ENCODE measurements at regions not wholly inside any gene's neighbourhood (a gene's known extent, or its start where the extent isn't known, plus 50 kb on each side); places are given as distances from the start of the nearest gene placed in this dataset.
"Not testable (repeated sequence)": the region's sequence is repeated elsewhere in the genome, so short reads cannot be mapped to it uniquely, and the experiment has no call there.

DNA sequence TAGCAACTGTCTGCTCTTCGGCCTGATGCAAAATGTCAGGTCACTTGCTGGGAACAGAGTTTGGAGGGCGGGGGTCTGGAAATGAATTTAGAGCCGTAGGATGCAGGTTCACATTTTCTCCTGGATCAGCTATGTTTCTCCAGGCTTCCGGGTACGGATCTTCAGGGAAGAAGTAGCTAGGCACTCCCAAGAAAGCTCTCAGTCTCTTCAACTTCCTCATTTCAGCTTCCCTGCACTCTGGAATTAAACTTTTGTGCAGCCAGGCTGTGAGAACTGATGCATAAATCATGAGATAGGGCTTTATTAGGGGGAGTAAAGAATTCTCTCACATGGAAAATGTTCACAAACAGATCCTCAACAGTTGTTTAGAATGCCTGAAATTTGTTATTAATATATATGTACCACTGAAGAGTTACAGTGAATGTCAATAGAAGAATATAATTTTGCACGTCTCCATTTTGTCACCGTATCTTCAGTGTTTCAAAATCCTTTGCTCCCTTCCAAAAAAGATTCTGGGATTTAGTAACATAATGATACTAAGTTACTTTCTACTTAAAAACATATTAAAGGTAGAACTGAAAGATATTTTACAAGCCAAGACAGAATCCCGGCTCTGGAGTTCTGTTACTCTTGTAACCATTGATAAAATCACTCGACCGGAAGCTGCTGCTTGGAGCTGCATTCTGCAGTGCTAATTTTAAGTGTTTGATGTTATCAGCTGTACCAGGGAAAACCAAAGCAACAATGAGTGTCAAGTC lies 178.5 kb upstream of the P2RY1 start:
- ChIA-PET CTCF (no interaction called here), POLR2A (no interaction called here)

DNA sequence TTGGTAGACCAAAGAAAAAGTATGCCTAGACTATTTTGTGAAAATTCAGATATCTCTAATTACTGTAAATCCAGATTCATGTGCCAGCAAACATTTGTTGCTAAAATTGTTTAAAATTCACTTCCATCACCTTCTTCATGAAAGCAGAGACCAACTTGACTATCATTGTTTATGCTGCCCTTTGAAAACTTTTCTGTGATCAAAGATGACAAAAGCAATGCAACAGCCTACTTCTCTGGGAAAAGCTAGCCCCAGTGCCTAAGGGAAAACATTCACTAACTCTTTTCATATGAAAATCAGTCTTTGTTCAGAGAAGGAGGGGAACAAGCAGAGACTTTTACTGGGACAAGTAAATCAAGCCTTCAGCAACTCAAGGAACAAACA lies 178.0 kb upstream of the P2RY1 start:
- POLR2A ChIA-PET, result no interaction called here
- CTCF ChIA-PET, result no interaction called here

DNA sequence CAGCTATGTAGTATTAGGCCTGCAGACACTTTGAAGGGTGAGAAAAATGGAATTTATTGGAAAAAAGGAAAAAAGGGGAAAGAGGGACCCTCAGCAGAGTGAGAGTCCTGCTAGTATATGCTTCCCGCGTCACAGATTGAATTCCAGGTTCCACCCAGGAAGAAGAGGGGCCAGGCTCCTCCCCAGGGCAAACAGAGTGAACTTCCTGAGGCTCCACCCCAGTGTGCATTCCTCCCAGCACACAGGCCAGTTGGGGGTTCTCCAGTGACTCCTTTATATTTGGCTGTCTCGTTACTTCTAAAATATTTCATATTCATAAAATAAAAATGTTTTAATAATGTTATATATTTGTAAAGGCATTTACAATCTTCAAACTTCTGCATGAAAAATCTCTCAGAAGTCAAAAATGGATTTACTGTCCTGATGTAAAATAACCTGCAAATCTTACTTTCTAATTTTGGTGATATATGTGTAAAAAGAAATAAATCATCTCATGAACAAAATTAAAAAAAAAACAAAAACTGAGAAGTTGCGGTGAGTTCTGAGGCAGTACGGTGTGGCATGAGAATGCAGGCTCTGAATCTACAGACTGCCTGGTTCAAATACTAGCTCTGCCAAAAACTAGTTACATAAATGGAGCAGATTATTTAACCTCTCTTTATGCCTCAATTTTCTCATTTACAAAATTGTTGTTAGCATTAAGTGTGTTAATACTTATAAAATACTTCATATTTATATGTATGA lies 175.8 kb upstream of the P2RY1 start:
- ChIA-PET POLR2A (no interaction called here), CTCF (no interaction called here)

DNA sequence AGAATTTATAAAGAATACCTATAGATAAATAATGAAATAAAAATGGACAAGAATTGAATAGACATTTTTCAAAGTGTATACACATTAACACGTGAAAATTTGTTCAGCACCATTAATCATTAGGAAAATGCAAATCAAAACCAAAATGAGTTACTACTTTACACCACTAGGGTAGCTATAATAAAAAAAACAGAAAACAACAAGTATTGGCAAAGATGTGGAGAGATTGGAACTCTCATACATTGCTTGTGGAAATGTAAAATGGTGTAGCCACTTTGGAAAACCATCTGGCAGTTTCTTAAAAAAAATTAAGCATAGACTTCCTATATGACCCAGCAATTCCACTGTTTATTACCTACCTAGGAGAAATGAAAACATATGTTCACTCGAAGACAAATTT lies 172.8 kb upstream of the P2RY1 start:
- ChIA-PET POLR2A (no interaction called here), CTCF (no interaction called here)

DNA sequence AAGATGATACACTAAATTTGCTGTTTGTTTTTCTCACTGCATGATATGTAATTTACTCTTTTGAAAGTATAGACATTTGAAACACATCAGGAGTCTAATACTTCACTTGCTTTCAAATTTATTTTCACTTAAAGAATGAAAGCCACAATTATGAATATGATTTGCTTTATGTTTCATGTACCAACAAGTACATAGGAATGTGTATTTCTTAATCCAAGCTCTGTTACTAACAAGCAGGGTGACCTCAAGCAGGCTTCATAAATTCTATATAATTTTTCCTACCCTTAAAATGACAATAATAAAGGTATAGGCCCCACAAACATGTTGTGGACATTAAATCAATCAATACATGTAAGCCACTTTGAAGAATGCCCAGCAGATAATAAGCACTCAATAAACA lies 170.2 kb upstream of the P2RY1 start:
- POLR2A ChIA-PET, result no interaction called here
- CTCF ChIA-PET, result no interaction called here

DNA sequence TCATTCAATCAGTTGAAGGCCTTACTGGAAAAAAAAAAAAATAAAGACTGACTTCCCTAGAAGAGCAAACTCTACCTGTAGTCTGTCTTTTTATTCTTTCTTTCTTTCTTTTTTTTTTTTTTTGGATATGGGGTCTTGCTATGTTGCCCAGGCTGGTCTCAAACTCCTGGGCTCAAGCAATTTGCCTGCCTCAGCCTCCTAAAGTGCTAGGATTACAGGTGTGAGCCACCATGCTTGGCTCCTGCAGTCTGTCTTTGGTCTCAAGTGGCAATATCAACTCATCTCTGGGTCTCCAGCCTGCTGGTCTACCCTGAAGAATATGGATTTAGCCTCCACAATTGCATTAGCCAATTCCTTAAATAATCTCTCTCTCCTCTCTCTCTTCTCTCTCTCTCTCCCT lies 167.7 kb upstream of the P2RY1 start:
- ChIA-PET CTCF (no interaction called here), POLR2A (no interaction called here)

DNA sequence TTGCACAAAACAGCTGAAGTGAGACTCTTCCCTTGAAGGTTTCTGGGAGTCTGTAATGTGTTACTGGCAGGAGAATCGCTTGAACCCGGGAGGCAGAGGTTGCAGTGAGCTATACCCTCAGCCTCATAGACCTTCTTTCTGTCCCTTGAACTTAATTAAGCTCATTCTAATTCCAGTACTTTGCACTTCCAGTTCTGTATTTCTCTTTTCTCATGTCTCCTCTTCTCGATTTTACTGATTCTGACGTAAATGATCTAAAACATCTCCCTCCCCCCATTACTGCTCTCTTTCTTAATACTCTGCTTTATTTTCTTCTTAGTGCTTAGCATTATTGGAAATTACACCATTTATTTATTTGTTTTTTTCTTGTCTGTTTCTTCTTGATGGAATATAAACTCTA lies 165.4 kb upstream of the P2RY1 start:
- ChIA-PET CTCF (no interaction called here), POLR2A (no interaction called here)

DNA sequence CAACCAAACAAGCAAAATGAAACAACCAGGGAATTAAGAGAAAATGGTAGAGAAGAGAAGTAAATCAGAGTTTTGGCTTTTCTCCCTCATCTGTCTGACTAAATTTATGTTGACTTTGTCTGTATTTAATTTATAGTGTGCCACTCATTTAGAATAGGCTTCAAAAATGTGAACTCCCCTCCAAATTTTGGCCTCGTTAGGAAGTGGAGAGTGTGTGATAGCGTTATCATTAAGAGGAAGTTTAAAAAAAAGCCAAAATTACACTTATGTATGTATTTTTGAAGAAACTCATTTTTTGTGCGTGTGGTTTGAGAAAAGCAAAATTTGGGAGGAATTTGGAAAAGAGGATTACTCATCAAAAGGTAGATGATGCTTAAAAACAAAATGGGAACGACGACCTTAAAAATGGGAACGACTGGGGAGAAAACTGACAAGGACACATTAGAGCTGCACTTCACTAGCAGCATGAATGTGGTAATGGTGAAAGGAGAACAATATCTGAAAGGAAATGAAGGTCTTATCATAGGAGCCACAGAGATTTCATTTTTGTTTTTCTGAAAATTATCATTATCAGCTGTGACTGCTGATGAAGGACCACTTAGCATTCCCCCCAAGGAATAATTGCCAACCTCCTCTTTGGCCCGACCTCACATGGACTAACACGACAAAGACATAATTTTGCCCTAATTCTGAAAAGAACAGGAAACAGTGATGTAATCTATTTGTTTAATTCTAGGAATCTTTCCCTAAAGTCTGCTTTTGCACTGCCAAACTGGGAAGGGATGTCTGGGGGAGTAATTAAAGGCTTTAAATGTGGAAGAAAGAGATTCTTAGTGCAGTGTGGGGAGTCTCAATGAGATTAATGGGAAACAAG lies 163.2 kb upstream of the P2RY1 start:
- ChIA-PET CTCF (no interaction called here), POLR2A (no interaction called here)

DNA sequence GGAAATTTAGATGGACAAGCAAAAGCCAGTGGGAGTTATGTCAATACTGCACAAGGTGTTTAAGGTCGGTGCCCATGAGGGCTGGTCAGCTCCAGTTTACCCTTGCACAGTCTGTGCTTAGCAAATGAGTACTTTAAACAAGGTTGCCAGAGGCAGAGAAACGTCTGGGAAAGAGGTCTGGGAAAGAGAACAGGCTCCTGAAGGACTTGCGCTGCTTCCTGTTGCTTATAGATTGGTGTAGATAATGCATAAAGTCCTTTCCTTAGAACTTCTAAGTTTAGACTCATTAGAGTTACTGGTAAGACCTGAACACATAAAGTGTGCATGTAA lies 162.6 kb upstream of the P2RY1 start:
- ChIA-PET CTCF (no interaction called here), POLR2A (no interaction called here)

DNA sequence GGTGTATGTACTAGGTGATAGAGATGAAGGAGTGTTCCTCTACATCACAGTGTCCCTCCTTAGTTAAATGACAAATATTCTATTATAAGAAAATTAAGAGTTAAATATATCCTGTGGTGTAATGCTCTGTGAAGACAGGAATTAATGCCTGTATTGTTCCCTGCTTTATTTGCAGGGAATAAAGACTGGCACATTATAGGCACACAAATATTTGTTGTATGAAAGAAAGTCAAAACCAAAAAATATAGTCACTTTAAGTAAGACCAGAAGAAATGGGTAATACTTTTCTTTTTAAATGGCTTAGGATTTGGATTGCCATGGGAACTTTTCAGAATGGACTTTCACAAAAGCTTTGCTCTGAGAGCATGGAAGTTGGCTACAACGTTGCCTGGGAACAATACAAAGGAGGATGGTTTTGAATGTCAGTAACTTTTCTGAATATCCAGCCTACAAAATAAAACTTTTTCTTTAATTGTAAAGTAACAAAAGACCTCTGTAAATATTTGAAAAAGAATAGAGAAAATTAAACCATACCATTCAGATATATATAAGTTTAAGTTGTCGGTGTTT lies 158.0 kb upstream of the P2RY1 start:
- ChIA-PET CTCF (no interaction called here), POLR2A (no interaction called here)

DNA sequence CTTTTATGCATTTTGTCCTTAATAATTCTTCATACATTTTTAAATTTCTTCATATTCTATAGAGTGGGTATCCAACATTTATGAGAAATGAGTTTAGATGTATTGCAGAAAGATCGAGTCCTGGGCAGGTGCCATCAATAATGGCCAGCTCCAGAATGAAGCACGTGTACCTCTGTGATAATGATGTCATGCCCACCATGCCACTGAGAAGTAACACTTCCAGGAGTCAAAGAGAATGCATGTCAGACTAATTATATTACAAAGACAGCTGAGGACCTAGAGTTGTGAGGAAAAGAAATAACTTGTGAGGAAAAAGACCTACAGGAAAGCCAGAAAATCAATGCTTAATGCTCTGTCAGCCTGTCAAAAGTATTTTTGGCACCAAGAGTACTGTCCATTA lies 157.4 kb upstream of the P2RY1 start:
- ChIA-PET POLR2A (no interaction called here), CTCF (no interaction called here)

DNA sequence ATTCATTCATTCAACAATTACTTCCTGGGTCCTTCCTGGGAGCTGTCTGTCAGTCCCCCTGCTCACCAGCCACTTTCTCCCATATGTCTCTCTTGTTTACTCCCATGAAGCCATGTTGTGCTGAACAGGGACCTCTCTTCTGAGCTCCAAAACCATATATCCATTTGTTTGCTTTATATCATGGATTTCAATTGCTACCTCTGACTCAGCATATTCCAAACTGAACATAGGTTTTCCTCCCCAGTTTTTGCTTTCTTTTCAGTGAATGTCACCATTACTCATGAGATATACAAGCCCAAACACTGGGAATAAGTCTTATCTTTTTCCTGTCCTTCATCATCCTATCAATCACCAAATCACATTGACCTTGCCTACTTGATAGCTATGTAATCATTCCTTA lies 152.5 kb upstream of the P2RY1 start:
- ChIA-PET CTCF (no interaction called here), POLR2A (no interaction called here)

DNA sequence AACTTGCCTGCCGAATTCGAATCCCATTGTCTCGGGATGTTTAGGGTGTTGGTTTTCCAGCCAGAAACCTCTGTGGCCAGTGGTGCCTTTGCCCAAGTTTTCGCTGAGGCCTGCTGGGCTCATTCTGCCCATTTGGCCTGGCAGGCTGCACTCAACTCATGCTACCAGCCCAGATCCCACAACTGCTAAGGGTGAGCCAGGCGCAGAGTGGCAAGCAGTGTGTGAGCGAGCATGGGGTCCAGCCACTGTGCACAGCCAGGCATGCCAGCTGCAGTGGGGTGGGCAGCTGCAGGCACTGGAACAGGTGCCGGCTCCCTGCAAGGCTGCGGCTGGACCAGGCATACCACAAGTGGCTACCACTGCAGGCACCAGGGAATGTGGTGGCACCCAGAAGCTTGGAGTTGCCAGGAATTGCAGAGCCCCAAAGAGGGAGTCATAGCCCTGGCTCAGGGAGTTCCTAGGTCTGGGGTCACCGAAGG lies 151.4 kb upstream of the P2RY1 start:
- ChIA-PET CTCF (no interaction called here), POLR2A (no interaction called here)

DNA sequence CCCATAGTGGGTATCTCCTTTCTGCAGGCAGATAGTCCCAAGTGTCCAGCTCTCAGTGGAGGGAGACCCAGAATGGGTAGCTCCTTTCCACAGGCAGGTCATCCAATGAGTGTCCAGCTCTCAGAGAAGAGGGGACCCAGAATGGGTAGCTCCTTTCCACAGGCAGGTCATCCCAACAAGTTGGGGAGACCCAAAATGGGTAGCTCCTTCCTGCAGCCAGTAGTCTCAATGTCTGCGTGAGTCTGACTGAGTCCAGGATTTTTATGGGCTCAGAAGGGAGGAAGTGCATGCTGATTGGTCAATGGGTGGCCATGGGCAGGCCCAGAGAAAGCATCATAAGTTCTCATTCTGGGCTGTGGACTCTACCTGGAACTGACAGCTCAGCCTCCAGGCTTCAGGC lies 150.7 kb upstream of the P2RY1 start:
- POLR2A ChIA-PET, result no interaction called here
- CTCF ChIA-PET, result no interaction called here

DNA sequence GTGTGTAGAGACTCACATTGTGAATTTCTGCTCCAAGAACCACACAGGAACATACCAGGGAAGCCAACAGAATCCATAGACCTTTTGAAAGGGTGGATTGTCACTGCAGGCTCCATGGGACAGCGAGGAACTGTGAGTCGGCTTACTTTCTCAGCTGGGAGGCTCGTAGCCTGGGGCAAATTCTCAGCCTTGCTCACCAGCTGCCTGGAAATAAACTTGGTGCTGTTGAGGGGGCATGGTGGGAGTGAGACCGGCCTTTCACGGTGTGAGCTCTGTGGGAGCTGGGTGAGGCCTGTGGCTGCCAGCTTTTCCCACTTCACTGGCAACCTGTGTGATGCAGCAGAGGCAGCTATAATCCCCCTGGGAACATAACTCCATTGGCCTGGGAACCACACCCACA lies 146.6 kb upstream of the P2RY1 start:
- POLR2A ChIA-PET, result no interaction called here

DNA sequence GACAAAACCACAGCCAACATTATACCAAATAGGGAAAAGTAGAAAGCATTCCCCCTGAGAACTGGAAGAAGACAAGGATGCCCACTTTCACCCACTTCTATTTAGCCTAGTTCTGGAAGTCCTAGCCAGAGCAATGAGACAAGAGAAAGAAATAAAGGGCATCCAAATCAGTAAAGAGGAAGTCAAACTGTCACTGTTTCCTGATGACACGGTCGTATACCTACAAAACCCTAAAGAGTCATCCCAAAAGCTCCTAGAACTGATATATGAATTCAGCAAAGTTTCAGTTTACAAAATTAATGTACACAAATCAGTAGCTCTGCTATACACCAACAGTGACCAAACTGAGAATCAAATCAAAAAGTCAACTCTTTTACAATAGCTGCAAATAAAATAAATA lies 142.6 kb upstream of the P2RY1 start:
- CTCF ChIA-PET, POLR2A ChIA-PET: not testable (repeated sequence)

More for the DNA sequence above, 146.6 kb upstream of the P2RY1 start:
- CTCF ChIA-PET, result no interaction called here

DNA sequence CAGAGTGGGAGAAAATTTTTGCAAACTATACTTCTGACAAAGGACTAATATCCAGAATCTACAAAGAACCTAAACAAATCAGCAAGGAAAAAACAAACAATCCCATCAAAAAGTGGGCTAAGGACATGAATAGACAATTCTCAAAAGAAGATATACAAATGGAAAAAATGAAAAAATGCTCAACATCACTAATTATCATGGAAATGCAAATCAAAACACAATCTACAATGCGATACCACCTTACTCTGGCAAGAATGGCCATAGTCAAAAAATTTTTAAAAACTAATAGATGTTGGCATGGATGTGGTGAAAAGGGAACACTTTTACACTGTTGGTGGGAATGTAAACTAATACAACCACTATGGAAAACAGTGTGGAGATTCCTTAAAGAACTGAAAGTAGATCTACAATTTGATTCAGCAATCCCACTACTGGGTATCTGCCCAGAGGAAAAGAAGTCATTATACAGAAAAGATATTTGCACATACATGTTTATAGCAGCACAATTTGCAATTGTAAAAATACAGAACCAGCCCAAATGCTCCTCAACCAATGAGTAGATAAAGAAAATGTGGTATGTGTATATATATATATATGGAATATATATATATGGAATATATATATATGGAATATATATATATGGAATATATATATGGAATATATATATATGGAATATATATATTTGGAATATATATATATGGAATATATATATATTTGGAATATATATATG lies 141.2 kb upstream of the P2RY1 start:
- POLR2A ChIA-PET, CTCF ChIA-PET: not testable (repeated sequence)

DNA sequence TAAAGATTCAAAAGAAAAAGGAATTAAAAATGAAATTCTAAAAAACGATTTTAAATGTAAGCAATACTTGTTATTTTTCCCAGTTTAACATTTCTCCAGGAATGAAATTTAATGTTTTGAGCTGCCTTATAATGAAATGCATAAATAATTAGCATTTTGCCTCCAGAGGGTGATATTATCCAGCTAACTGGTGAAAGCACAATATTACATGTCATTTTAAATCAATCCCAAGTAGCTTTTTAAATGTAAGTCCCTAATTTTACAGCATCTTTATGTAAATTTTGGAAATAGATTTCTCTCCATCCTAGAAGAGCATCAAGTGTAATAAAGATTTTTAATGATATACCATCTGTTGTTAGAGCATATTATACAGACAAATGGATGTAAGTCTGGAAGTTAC lies 139.1 kb upstream of the P2RY1 start:
- CTCF ChIA-PET, result no interaction called here
- POLR2A ChIA-PET, result no interaction called here

DNA sequence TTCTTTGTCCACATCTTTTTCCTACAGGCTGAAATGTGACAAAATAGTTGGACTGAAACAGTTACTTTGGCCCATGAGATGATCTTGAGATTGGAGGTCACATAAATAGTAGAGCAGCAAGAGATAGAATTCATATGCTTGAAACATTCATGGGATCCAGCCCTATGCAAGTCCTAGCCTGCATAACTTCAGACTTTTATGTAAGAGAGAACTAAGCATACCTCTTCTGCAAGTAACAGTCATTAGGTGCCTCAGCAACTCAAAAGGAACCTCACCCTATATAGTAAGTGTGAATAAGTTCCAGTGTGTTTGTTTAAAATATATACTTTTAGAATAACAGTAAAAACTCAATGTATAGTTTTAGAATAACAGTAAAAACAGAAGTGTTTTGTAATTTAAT lies 138.0 kb upstream of the P2RY1 start:
- POLR2A ChIA-PET, result no interaction called here
- CTCF ChIA-PET, result no interaction called here

DNA sequence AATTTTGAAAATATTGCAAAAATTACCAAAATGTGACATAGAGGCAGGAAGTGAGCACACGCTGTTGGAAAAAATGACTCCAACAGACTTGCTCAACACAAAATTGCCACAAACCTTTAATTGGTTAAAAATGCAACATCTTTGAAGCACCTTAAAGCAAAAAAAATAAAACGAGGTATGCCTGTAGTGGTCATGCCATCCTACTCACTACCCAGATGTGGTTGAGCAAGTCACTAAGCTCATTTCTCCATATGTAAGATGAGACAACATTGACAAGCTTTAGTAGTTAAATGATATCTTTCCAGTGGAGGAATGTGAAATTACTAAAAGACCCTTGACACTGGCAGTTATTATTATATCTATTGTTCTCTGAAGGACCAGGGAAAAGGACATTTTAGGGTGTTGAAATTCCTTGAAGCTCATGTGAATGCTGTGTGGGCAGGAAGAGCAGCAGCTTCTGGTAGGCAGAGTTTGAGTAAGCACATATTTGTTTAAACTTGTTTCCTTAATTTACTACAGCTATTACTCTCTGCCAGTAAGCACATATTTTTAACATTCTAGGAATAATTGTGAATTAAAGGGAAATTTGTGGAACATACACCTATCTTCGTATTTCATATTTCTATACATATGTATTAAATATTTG lies 131.6 kb upstream of the P2RY1 start:
- CTCF ChIA-PET, result no interaction called here
- POLR2A ChIA-PET, result no interaction called here
